Activated CD8-positive, alpha-beta T cell treated with anti-CD3 and anti-CD28 coated beads for 36 hours (primary cell): ENCODE measurements at regions not wholly inside any gene's neighbourhood (a gene's known extent, or its start where the extent isn't known, plus 50 kb on each side); places are given as distances from the start of the nearest gene placed in this dataset.

Experiments
- ATAC-seq: fragments of 200-7000 bp; cut with Tn5 transposase; one replicate; pipeline ENCODE4 v1.10.0; 2021; ENCODE audit warnings: mild to moderate bottlenecking, moderate library complexity
- CTCF ChIA-PET: fragments of 350-600 bp; sonication (Branson Sonifier 250); formaldehyde crosslinking; loops from one replicate; lab custom pipeline; 2021; ENCODE audit warnings: antibody characterized with exemption; lab: Charles Lee
- POLR2A ChIA-PET: fragments of 350-600 bp; sonication (Branson Sonifier 250); formaldehyde crosslinking; loops from one replicate; lab custom pipeline; 2021; ENCODE audit warnings: antibody characterized with exemption; lab: Charles Lee
- DNase-seq: peaks from one replicate; pipeline ENCODE4 v3.0.0-alpha.2; 2020
- H3K27ac Mint-ChIP-seq: one replicate; pipeline ENCODE4 v1.8.0; 2021; ENCODE audit warnings: mild to moderate bottlenecking, mixed read lengths
- H3K27me3 Mint-ChIP-seq: one replicate; pipeline ENCODE4 v1.8.0; 2021; ENCODE audit warnings: mixed read lengths
- H3K36me3 Mint-ChIP-seq: one replicate; pipeline ENCODE4 v1.8.0; 2021; ENCODE audit warnings: low read depth, mixed read lengths
- H3K4me1 Mint-ChIP-seq: one replicate; pipeline ENCODE4 v1.8.0; 2021; ENCODE audit warnings: low read depth, mixed read lengths
- H3K4me3 Mint-ChIP-seq: one replicate; pipeline ENCODE4 v1.8.0; 2021; ENCODE audit warnings: mild to moderate bottlenecking, moderate library complexity, mixed read lengths
- H3K9me3 Mint-ChIP-seq: one replicate; pipeline ENCODE4 v1.8.0; 2021; ENCODE audit warnings: mixed read lengths
- intact Hi-C: fragments of 100-400 bp; cut with micrococcal nuclease; formaldehyde crosslinking; loops from one replicate; pipeline ENCODE4 v1.10.0; 2022
- TF ChIP-seq, protein P1 (sequence below): fragments of 200-600 bp; IDR thresholded peaks from one replicate; pipeline ENCODE4 v1.8.0; 2022; ENCODE audit warnings: antibody characterized with exemption, mild to moderate bottlenecking

DNA sequence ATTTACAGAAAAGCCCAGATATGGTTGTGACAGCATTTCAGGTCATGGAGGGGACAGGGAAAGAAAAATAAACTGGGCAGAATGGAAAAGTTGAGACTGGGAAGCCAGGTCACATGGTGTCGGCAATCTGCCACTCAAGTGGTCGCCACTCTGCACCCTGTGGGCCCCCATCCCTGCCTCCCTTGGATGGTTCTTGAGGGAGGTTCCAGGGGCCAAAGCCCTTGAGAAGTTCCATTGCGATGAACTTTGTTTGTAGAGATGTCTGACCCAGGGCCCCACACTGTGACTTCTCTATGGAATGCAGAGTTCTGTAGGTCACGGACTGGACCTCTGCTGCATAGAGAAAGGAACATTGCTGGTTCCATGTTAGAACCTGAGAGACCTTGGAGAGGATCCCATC lies 105.7 kb upstream of the SLC14A2 start:
- ChIA-PET POLR2A (no interaction called here), CTCF (no interaction called here)
- Mint-ChIP-seq H3K9me3 (peaks cover 4% of the 10 kb centered on the region), H3K27me3 (peaks cover 2% of the 10 kb centered on the region), H3K27ac (no peak overlapping the region), H3K4me1 (no peaks in the 10 kb centered on the region), H3K36me3 (no peaks in the 10 kb centered on the region), H3K4me3 (no peak overlapping the region)
- no peak for DNase-seq
- no peak for ATAC-seq
- intact Hi-C loops = no loop called here
- TF ChIP-seq, protein P1, sequence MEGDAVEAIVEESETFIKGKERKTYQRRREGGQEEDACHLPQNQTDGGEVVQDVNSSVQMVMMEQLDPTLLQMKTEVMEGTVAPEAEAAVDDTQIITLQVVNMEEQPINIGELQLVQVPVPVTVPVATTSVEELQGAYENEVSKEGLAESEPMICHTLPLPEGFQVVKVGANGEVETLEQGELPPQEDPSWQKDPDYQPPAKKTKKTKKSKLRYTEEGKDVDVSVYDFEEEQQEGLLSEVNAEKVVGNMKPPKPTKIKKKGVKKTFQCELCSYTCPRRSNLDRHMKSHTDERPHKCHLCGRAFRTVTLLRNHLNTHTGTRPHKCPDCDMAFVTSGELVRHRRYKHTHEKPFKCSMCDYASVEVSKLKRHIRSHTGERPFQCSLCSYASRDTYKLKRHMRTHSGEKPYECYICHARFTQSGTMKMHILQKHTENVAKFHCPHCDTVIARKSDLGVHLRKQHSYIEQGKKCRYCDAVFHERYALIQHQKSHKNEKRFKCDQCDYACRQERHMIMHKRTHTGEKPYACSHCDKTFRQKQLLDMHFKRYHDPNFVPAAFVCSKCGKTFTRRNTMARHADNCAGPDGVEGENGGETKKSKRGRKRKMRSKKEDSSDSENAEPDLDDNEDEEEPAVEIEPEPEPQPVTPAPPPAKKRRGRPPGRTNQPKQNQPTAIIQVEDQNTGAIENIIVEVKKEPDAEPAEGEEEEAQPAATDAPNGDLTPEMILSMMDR = no peak

DNA sequence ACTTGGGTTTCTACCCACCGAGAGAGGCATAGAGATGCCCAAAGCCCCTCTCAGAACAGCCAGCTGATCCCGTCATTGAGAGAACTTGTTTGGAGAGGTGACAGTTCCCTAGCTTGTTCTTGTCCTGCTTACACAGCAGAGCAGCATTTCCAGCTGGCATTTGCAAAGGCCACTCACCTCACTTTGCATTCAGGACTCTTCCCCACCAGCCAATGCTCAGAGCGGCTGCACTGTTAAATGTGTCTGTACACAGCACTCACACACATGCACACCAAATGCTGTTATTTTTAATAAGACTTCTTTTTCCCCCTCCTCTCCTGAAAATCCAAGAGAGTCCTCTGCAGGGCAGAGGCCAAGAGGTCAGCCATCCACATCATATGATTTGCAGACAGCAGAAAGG lies 104.6 kb upstream of the SLC14A2 start:
- Mint-ChIP-seq H3K4me3 (no peak overlapping the region), H3K9me3 (peaks cover 4% of the 10 kb centered on the region), H3K4me1 (no peaks in the 10 kb centered on the region), H3K27me3 (peaks cover 2% of the 10 kb centered on the region), H3K27ac (no peak overlapping the region), H3K36me3 (no peaks in the 10 kb centered on the region)
- CTCF ChIA-PET = no interaction called here
- DNase-seq (no peak), ATAC-seq (no peak)
- POLR2A ChIA-PET = no interaction called here
- intact Hi-C loops = no loop called here
- TF ChIP-seq, protein P1 = no peak

DNA sequence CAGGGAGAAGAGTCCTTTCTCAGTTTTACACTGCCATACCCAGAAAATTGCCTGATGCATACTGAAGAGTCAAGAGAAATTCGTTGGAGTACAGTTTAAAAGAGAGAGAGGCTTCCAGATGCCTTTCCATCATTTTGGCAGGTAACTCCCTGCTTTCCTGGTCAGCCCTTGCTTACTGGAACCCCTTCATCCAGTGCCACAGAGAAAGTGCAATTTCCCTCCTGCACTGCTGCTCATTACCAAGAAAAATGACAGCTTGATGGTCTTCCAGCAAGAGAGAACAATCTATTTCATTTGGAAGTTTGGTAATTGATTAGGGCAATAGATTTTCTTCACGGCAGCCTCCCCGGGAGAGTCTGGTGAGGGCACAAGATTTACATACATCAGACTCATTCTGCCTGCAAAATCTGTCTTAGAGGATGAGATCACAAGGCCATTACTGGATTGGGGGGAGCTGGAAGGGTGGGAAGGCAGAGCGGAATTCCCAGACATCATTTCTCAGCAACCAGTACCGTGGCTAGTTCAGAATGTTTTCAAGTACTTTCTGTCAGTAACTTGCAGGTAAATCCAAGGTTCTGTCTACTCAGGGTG lies 102.8 kb upstream of the SLC14A2 start:
- H3K4me1 Mint-ChIP-seq = no peaks in the 10 kb centered on the region
- POLR2A ChIA-PET = no interaction called here
- DNase-seq (no peak), ATAC-seq (no peak)
- intact Hi-C loops = no loop called here
- no peaks in the 10 kb centered on the region for H3K27me3 Mint-ChIP-seq
- peaks cover 4% of the 10 kb centered on the region for H3K9me3 Mint-ChIP-seq
- no peaks in the 10 kb centered on the region for H3K36me3 Mint-ChIP-seq
- TF ChIP-seq, protein P1 = no peak
- H3K4me3 Mint-ChIP-seq = no peak overlapping the region
- no peak overlapping the region for H3K27ac Mint-ChIP-seq
- CTCF ChIA-PET = no interaction called here

DNA sequence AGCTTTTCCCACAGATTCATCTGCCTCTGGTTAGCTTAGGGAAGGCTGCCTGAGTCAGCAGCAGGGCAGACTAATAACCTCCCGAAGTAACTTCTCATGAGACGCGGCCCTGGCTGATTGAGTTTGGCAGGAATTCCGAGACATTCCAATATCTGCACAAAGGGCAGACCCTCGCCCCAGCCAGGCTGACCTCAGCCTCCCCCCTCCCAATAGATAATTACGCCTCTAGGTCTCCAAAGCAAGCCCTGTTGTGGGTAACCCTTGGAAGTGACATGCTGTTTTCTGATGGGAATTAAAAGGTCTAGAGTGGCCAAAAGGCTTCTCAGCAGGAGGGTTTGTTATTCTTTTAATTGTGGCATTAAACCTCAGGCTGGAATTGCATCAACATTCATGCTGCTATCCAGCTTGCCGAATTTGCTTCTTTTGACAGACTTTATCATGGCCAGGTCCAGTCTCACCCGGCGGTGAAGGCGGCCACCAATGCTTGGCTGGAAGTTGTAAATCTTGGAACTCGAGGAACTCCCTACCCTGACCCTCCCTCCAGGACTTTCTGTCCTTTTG lies 98.0 kb upstream of the SLC14A2 start:
- Mint-ChIP-seq H3K4me1 (no peaks in the 10 kb centered on the region), H3K36me3 (no peaks in the 10 kb centered on the region), H3K9me3 (peaks cover 4% of the 10 kb centered on the region), H3K4me3 (no peak overlapping the region), H3K27ac (no peak overlapping the region), H3K27me3 (no peaks in the 10 kb centered on the region)
- intact Hi-C loops = no loop called here
- POLR2A ChIA-PET = no interaction called here
- ATAC-seq (no peak), DNase-seq (no peak)
- CTCF ChIA-PET = no interaction called here
- TF ChIP-seq, protein P1 = no peak

DNA sequence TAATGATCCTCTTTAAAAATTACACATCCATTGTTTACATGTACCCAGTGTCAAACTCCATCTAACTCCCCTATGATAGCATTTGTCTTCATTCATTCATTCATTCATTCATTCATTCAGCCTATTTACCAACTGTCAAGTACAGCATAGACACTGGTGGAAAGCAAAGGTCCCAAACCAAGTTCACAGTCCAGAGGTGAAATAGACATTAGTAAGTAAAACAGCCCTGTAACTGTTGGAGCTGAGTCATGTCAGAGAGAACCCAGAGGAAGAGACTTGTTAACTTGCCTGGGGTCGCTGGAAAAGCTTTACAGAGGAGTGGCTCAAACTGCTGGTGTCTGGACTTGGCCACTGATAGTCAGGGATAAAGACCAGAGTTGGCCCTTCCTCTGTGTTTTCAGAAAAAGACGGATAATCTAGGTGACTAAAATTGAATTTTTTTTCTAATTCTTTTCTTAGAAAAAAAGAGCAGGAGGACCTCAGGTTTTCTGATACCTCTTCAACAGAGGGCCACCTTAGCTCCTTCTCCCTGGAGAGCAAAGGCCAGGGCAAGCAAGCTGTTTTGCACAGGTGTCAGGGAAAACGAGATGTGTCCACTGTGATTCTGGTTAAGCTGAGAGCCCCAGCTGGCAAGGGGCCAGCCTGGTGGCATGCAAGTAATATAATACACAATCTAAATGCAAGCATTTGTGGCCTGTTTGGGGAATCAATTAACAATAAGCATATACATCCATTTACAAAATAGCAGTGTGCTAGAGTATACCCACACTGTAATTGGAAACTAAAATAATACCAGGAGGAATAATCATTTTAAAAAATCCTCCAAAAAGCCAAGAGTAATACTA lies 96.7 kb upstream of the SLC14A2 start:
- no peak overlapping the region for H3K27ac Mint-ChIP-seq
- DNase-seq (no peak), ATAC-seq (no peak)
- TF ChIP-seq, protein P1 = no peak
- H3K9me3 Mint-ChIP-seq = peaks cover 4% of the 10 kb centered on the region
- no peak overlapping the region for H3K4me3 Mint-ChIP-seq
- ChIA-PET POLR2A (no interaction called here), CTCF (no interaction called here)
- intact Hi-C loops = no loop called here
- no peaks in the 10 kb centered on the region for H3K36me3 Mint-ChIP-seq
- H3K4me1 Mint-ChIP-seq = no peaks in the 10 kb centered on the region
- peaks cover under 1% of the 10 kb centered on the region for H3K27me3 Mint-ChIP-seq
